Posterior vena cava (tissue), 2 donors: ENCODE measurements at regions not wholly inside any gene's neighbourhood (a gene's known extent, or its start where the extent isn't known, plus 50 kb on each side); places are given as distances from the start of the nearest gene placed in this dataset.

Experiments used
- DNase-seq: peaks from one replicate; pipeline ENCODE4 v3.0.0-alpha.2; 2020; ENCODE audit warnings: low spot score
- intact Hi-C, 2 donors: fragments of 100-400 bp; cut with DNase I; formaldehyde crosslinking; loops; one replicate each; pipeline versions ENCODE4 v1.14.1 to v1.14.2; 2022 to 2023
- donor health status: DM: yes; HTN: yes; CAD: no.
- donor health status: DM: yes; HTN: yes; CAD: no.

GRCh38 chr10:128472196-128472595 lies 346.0 kb upstream of the MKI67 start:
- DNase-seq = peak; percentile 31
- intact Hi-C loops = no loop called here

GRCh38 chr10:128473396-128473795 lies 347.2 kb upstream of the MKI67 start:
- intact Hi-C loops = no loop called here
- peak; percentile 73 for DNase-seq

- DNase-seq = peak; percentile 47
- intact Hi-C loops = no loop called here
Measured at GRCh38 chr10:128473911-128474310, 347.7 kb upstream of the MKI67 start.

GRCh38 chr10:128474571-128474970 lies 348.3 kb upstream of the MKI67 start:
- intact Hi-C loops = no loop called here
- DNase-seq = no peak

GRCh38 chr10:128475686-128476367 lies 349.6 kb upstream of the MKI67 start:
- peak; percentile 67 for DNase-seq
- intact Hi-C loops = no loop called here

- intact Hi-C loops = no loop called here
- DNase-seq = no peak
Measured at GRCh38 chr10:128476368-128476725, 350.1 kb upstream of the MKI67 start.

- DNase-seq = peak; percentile 66
- intact Hi-C loops = no loop called here
Measured at GRCh38 chr10:128476845-128477244, 350.6 kb upstream of the MKI67 start.

- intact Hi-C loops = no loop called here
- DNase-seq = peak; percentile 61
Measured at GRCh38 chr10:128480601-128481000, 354.4 kb upstream of the MKI67 start.

- intact Hi-C loops = no loop called here
- peak; percentile 54 for DNase-seq
Measured at GRCh38 chr10:128481152-128481840, 355.1 kb upstream of the MKI67 start.

- intact Hi-C loops = no loop called here
- DNase-seq = no peak
Measured at GRCh38 chr10:128482052-128482451, 355.8 kb upstream of the MKI67 start.

GRCh38 chr10:128483216-128483615 lies 357.0 kb upstream of the MKI67 start:
- DNase-seq = peak; percentile 73
- intact Hi-C loops = no loop called here

GRCh38 chr10:128484041-128484440 lies 357.8 kb upstream of the MKI67 start:
- peak; percentile 52 for DNase-seq
- intact Hi-C loops = no loop called here

- intact Hi-C loops = no loop called here
- DNase-seq = peak; percentile 64
Measured at GRCh38 chr10:128485701-128486235, 359.5 kb upstream of the MKI67 start.

GRCh38 chr10:128487517-128487916 lies 361.3 kb upstream of the MKI67 start:
- intact Hi-C loops = no loop called here
- DNase-seq = peak; percentile 73

GRCh38 chr10:128489324-128490247 lies 363.4 kb upstream of the MKI67 start:
- DNase-seq = no peak
- intact Hi-C loops = no loop called here

- no peak for DNase-seq
- intact Hi-C loops = no loop called here
Measured at GRCh38 chr10:128491686-128492085, 365.5 kb upstream of the MKI67 start.

GRCh38 chr10:128493811-128494210 lies 367.6 kb upstream of the MKI67 start:
- DNase-seq = no peak
- intact Hi-C loops = no loop called here

GRCh38 chr10:128494665-128495064 lies 368.4 kb upstream of the MKI67 start:
- no peak for DNase-seq
- intact Hi-C loops = no loop called here

GRCh38 chr10:128497660-128498377 lies 371.6 kb upstream of the MKI67 start:
- no peak for DNase-seq
- intact Hi-C loops = no loop called here
